ENCODE measurements at regions not wholly inside any gene's neighbourhood (a gene's known extent, or its start where the extent isn't known, plus 50 kb on each side); places are given as distances from the start of the nearest gene placed in this dataset.

DNA sequence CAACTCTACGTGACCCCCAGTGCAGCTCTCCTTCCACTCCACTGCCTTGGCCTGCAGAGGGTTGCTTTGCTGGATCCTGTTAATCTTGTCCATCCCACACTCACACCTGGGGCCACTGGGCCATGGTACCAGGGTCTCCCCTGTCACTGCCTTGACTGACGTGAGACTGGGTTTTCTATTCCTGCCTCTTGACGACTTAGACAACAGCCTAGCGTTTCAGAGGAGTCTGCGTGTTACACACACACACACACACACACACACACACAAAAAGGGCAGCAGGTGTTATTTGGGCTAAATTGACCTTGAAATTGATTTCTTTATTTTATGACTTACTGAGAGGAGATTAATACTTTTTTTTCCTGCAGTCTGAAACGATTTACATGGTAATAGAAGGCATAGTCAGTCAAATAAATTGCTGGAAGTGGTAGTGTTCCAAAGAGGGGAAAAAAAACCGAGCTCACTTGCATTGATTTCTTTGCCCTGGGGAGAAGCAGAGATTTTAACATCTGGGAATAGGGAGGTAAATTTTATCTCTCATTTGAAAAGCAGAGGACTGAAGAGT, 492.3 kb upstream of the EEF2KMT start:
- Histone ChIP-seq H3K4me3 (no peak overlapping the region), H3K27me3 (replicated peaks; ENCODE audit: insufficient read depth) (no peaks in the 10 kb centered on the region), H3K27ac (no peak overlapping the region), H3K36me3 (no peaks in the 10 kb centered on the region), H3K9me3 (no peaks in the 10 kb centered on the region), H3K4me1 (replicated peaks) (no peaks in the 10 kb centered on the region)
- intact Hi-C loops (cut with DNase I), result no loop called here
- no peak for DNase-seq (ENCODE audit: low spot score)
- WGBS, result 58% methylated on average over 7 of the region's 7 CpGs
- TF ChIP-seq POLR2A (IDR thresholded peaks at IDR 0.05) (no peak), POLR2AphosphoS5 (IDR thresholded peaks at IDR 0.05) (no peak)
- TF ChIP-seq, protein P1, sequence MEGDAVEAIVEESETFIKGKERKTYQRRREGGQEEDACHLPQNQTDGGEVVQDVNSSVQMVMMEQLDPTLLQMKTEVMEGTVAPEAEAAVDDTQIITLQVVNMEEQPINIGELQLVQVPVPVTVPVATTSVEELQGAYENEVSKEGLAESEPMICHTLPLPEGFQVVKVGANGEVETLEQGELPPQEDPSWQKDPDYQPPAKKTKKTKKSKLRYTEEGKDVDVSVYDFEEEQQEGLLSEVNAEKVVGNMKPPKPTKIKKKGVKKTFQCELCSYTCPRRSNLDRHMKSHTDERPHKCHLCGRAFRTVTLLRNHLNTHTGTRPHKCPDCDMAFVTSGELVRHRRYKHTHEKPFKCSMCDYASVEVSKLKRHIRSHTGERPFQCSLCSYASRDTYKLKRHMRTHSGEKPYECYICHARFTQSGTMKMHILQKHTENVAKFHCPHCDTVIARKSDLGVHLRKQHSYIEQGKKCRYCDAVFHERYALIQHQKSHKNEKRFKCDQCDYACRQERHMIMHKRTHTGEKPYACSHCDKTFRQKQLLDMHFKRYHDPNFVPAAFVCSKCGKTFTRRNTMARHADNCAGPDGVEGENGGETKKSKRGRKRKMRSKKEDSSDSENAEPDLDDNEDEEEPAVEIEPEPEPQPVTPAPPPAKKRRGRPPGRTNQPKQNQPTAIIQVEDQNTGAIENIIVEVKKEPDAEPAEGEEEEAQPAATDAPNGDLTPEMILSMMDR (IDR thresholded peaks at IDR 0.05), result no peak

DNA sequence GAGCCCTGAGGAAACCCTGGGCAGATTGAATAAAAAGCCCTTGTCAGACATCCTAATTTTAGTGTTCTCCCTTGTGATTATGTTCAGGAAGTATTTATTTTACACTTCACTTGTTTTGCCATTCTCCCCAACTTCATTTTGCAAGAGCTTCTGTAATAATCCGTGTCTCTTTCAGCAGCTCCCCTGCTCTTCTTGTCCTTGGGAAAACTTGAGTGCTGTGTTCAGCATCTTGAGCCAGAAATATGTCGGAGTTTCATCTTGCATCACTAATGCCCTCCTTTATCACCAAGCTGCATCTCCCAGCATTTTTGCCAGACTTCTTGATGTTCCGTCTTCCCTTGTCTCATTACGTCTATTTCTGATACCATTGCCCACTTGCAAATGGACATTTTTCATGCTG, 486.5 kb upstream of the EEF2KMT start:
- no peak overlapping the region for H3K4me3 ChIP-seq

DNA sequence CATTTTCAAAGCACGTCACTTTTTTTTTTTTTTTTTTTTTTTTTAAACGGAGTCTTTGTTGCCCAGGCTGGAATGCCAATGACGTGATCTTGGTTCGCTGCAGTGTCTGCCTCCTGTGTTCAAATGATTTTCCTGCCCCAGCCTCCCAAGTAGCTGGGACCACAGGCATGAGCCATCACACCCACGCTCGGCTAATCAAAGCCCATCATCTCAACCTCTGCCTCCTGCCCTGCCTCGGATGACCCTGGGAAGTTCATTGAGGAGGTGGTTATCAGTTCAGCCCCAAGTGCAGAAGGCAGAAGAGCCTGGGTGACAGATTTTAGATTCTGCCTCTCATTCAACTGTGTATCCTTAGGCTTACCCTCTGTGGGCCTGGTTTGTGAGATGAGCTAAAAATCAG, 484.9 kb upstream of the EEF2KMT start:
- H3K9me3 ChIP-seq, result no peaks in the 10 kb centered on the region
- TF ChIP-seq, protein P1 (IDR thresholded peaks at IDR 0.05), result no peak
- TF ChIP-seq POLR2A (IDR thresholded peaks at IDR 0.05) (no peak), POLR2AphosphoS5 (IDR thresholded peaks at IDR 0.05) (no peak)
- no peaks in the 10 kb centered on the region for H3K4me1 ChIP-seq (replicated peaks)
- no peaks in the 10 kb centered on the region for H3K27me3 ChIP-seq (replicated peaks; ENCODE audit: insufficient read depth)
- no peaks in the 10 kb centered on the region for H3K36me3 ChIP-seq
- H3K4me3 ChIP-seq, result no peak overlapping the region
- DNase-seq (ENCODE audit: low spot score), result no peak
- H3K27ac ChIP-seq, result no peak overlapping the region
- intact Hi-C loops (cut with DNase I), result no loop called here
- whole genome bisulfite sequencing, result 71% methylated on average over 7 of the region's 7 CpGs

More for the DNA sequence above, 486.5 kb upstream of the EEF2KMT start:
- Histone ChIP-seq H3K36me3 (no peaks in the 10 kb centered on the region), H3K27me3 (replicated peaks; ENCODE audit: insufficient read depth) (no peaks in the 10 kb centered on the region), H3K27ac (no peak overlapping the region), H3K9me3 (no peaks in the 10 kb centered on the region), H3K4me1 (replicated peaks) (no peaks in the 10 kb centered on the region)
- TF ChIP-seq POLR2AphosphoS5 (IDR thresholded peaks at IDR 0.05), result no peak
- TF ChIP-seq POLR2A (IDR thresholded peaks at IDR 0.05), result no peak
- TF ChIP-seq, protein P1 (IDR thresholded peaks at IDR 0.05), result no peak
- intact Hi-C loops (cut with DNase I), result no loop called here
- no peak for DNase-seq (ENCODE audit: low spot score)
- WGBS, result 61% methylated on average over 4 of the region's 4 CpGs

DNA sequence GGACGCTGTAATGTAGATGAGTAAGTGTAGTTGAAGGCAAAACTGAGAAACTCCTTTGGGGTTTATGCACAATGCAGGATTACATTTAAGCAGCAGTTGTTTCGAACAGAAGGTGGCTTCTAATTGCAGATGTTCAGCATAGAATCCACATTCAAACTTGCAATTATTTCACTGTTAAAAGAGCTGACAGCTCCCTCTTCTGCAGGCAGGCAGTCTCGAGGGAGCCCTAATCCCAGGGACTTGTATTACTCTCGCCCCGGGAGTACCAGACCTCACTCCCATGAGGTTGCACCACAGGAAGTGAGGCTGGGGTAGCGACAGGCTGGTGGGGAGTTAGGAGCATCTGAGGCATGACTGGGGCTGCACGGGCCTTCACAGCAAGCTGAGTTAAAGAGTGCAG, 484.3 kb upstream of the EEF2KMT start:
- no peak overlapping the region for H3K4me3 ChIP-seq
- H3K9me3 ChIP-seq, result no peaks in the 10 kb centered on the region
- H3K4me1 ChIP-seq (replicated peaks), result no peaks in the 10 kb centered on the region
- intact Hi-C loops (cut with DNase I), result no loop called here
- H3K36me3 ChIP-seq, result no peaks in the 10 kb centered on the region
- no peaks in the 10 kb centered on the region for H3K27me3 ChIP-seq (replicated peaks; ENCODE audit: insufficient read depth)
- 62% methylated on average over 7 of the region's 7 CpGs for WGBS
- DNase-seq (ENCODE audit: low spot score), result no peak
- TF ChIP-seq, protein P1 (IDR thresholded peaks at IDR 0.05), result no peak
- no peak for TF ChIP-seq POLR2AphosphoS5 (IDR thresholded peaks at IDR 0.05)
- TF ChIP-seq POLR2A (IDR thresholded peaks at IDR 0.05), result no peak
- H3K27ac ChIP-seq, result no peak overlapping the region

DNA sequence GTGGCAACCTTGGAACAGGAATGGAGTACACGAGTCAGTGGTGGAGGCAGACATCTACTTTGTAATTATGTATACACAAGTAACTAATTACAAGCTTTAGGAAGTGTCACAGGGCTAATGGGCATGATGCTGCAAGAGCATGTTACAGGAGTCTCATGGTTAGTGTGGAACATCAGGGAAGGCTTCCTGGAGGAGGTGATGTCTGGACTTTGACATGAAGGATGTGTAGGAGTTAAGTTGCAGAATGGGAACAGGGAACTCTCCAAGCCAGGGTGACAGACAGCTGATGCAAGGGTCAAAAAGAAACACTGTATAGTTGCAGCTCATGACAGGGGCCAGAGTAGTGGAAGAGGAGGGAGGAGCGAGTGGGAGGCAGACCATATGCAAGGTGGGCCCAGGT, 483.8 kb upstream of the EEF2KMT start:
- Histone ChIP-seq H3K4me1 (replicated peaks) (no peaks in the 10 kb centered on the region), H3K27me3 (replicated peaks; ENCODE audit: insufficient read depth) (no peaks in the 10 kb centered on the region), H3K36me3 (no peaks in the 10 kb centered on the region), H3K4me3 (no peak overlapping the region), H3K9me3 (no peaks in the 10 kb centered on the region), H3K27ac (no peak overlapping the region)
- DNase-seq (ENCODE audit: low spot score), result no peak
- WGBS, result 78% methylated on average over 2 of the region's 2 CpGs
- TF ChIP-seq POLR2AphosphoS5 (IDR thresholded peaks at IDR 0.05) (no peak), POLR2A (IDR thresholded peaks at IDR 0.05) (no peak)
- TF ChIP-seq, protein P1 (IDR thresholded peaks at IDR 0.05), result no peak
- intact Hi-C loops (cut with DNase I), result no loop called here
